ENCODE measurements at regions not wholly inside any gene's neighbourhood (a gene's known extent, or its start where the extent isn't known, plus 50 kb on each side); places are given as distances from the start of the nearest gene placed in this dataset.
"Not testable (repeated sequence)": the region's sequence is repeated elsewhere in the genome, so short reads cannot be mapped to it uniquely, and the experiment has no call there.

DNA sequence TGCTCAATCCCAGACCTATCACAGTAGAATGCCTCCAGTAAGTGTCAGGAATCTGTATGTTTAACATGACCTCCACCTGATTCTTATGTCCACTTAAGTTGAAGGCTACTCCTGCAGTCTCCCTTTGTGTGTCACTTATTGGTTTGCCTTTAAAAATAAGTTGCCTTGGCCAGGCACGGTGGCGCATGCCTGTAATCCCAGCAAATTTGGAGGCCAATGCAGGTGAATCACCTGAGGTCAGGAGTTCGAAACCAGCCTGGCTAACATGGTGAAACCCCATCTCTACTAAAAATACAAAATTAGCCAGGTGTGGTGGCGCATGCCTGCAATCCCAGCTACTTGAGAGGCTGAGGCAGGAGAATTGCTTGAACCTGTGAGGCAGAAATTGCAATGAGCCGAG lies 60.7 kb upstream of the RELL1 start:
- TF ChIP-seq, protein P1, sequence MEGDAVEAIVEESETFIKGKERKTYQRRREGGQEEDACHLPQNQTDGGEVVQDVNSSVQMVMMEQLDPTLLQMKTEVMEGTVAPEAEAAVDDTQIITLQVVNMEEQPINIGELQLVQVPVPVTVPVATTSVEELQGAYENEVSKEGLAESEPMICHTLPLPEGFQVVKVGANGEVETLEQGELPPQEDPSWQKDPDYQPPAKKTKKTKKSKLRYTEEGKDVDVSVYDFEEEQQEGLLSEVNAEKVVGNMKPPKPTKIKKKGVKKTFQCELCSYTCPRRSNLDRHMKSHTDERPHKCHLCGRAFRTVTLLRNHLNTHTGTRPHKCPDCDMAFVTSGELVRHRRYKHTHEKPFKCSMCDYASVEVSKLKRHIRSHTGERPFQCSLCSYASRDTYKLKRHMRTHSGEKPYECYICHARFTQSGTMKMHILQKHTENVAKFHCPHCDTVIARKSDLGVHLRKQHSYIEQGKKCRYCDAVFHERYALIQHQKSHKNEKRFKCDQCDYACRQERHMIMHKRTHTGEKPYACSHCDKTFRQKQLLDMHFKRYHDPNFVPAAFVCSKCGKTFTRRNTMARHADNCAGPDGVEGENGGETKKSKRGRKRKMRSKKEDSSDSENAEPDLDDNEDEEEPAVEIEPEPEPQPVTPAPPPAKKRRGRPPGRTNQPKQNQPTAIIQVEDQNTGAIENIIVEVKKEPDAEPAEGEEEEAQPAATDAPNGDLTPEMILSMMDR (IDR thresholded peaks at IDR 0.05), result not testable (repeated sequence)
- TF ChIP-seq POLR2A (IDR thresholded peaks at IDR 0.05), result not testable (repeated sequence)
